Hepatocyte (in vitro differentiated cells): ENCODE measurements at regions not wholly inside any gene's neighbourhood (a gene's known extent, or its start where the extent isn't known, plus 50 kb on each side); places are given as distances from the start of the nearest gene placed in this dataset.

Source experiments
- DNase-seq: peaks from one replicate; pipeline ENCODE4 v3.0.0-alpha.2; 2016; ENCODE audit warnings: low spot score
- H2AFZ ChIP-seq: fragments of 200-600 bp; sonication (generic); 2 replicates; pipeline ENCODE4 v1.6.0; 2016; ENCODE audit warnings: antibody characterized with exemption, mild to moderate bottlenecking
- H3K27ac ChIP-seq: fragments of 200-600 bp; sonication (generic); 2 replicates; pipeline ENCODE4 v1.5.1; 2016; ENCODE audit warnings: mild to moderate bottlenecking
- H3K27me3 ChIP-seq: fragments of 200-600 bp; sonication (generic); 2 replicates; pipeline ENCODE4 v1.6.1; 2016
- H3K36me3 ChIP-seq: fragments of 200-600 bp; sonication (generic); replicated peaks from 2 replicates; pipeline ENCODE4 v1.5.1; 2016; ENCODE audit warnings: low read depth; ENCODE audit not compliant: insufficient read depth
- H3K4me1 ChIP-seq: fragments of 200-600 bp; sonication (generic); 2 replicates; pipeline ENCODE4 v1.5.1; 2016; ENCODE audit warnings: mild to moderate bottlenecking, moderate library complexity; ENCODE audit not compliant: insufficient read depth
- H3K4me2 ChIP-seq: fragments of 200-600 bp; sonication (generic); 2 replicates; pipeline ENCODE4 v1.6.0; 2016
- H3K4me3 ChIP-seq: fragments of 200-600 bp; sonication (generic); 2 replicates; pipeline ENCODE4 v1.5.1; 2016; ENCODE audit warnings: mild to moderate bottlenecking
- H3K79me2 ChIP-seq: fragments of 200-600 bp; sonication (generic); 2 replicates; pipeline ENCODE4 v1.6.0; 2017; ENCODE audit warnings: mild to moderate bottlenecking
- H3K9me2 ChIP-seq: fragments of 200-600 bp; sonication (generic); replicated peaks from 2 replicates; pipeline ENCODE4 v1.6.0; 2017; ENCODE audit warnings: mild to moderate bottlenecking; ENCODE audit not compliant: insufficient read depth
- H3K9me3 ChIP-seq: fragments of 200-600 bp; sonication (generic); 2 replicates; pipeline ENCODE4 v1.5.1; 2016; ENCODE audit warnings: low read depth, mild to moderate bottlenecking
- H4K20me1 ChIP-seq: fragments of 200-600 bp; sonication (generic); 2 replicates; pipeline ENCODE4 v1.6.0; 2016; ENCODE audit warnings: mild to moderate bottlenecking; ENCODE audit not compliant: insufficient read depth, poor library complexity, severe bottlenecking
- EZH2 ChIP-seq: fragments of 200-600 bp; sonication (generic); IDR thresholded peaks from 2 replicates; pipeline ENCODE4 v1.6.1; 2016; ENCODE audit warnings: antibody characterized with exemption, mild to moderate bottlenecking, borderline replicate concordance
- EZH2phosphoT487 ChIP-seq: fragments of 200-600 bp; sonication (generic); IDR thresholded peaks from one replicate; pipeline ENCODE4 v1.6.1; 2018; ENCODE audit warnings: antibody characterized with exemption, mild to moderate bottlenecking, low read depth, moderate library complexity; ENCODE audit not compliant: unreplicated experiment, severe bottlenecking
- WGBS: methylation state at CpG from one replicate; pipeline ENCODE4 v1.1.6; 2016; ENCODE audit warnings: low lambda C conversion rate; ENCODE audit errors: missing lambda C conversion rate; 5-methylcytosine and 5-hydroxymethylcytosine counted together
- TF ChIP-seq, protein P1 (sequence below): fragments of 200-600 bp; sonication (generic); IDR thresholded peaks from 2 replicates; pipeline ENCODE4 v1.5.1; 2016; ENCODE audit warnings: antibody characterized with exemption, mild to moderate bottlenecking; ENCODE audit not compliant: poor library complexity

DNA sequence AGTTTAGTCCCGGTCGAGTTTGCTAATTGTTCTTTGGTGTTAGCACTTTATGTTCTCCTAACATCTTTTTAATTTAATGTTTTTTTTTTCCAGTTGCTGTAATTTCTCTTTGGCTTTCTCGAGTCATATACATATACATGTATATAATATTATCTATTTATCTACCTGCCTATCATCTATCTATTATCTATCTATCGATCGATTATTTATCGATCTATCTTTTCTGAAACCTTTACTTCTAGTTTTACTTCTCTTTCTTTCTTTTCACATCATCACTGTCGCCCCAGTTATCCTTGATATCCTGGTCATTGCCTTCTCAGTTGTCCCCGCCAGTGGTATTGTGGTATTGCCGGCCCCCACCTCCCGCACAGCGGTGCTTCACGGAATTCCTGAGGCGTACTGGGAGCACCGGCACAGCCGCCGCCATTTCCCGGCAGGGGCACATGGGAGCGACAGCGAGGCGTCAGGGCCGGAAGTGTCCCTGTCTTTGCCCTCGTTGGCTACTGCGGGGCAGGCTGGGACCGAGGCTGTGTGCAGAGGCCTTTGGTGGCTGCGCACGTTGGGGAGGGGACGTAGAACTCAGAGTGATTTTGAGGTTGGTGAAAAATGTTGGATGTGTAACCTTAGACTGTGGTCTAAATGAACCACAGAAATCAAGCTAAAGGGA is 101.1 kb downstream of the NUF2 start:
- Histone ChIP-seq H2AFZ (no peak overlapping the region), H3K4me2 (no peak overlapping the region), H3K79me2 (no peaks in the 10 kb centered on the region), H3K4me3 (no peak overlapping the region), H3K36me3 (no peaks in the 10 kb centered on the region), H4K20me1 (no peaks in the 10 kb centered on the region), H3K9me2 (no peaks in the 10 kb centered on the region), H3K27me3 (no peaks in the 10 kb centered on the region), H3K9me3 (no peaks in the 10 kb centered on the region), H3K4me1 (no peaks in the 10 kb centered on the region), H3K27ac (no peak overlapping the region)
- no peak for DNase-seq
- WGBS: 93% methylated on average over 27 of the region's 27 CpGs
- TF ChIP-seq, protein P1, sequence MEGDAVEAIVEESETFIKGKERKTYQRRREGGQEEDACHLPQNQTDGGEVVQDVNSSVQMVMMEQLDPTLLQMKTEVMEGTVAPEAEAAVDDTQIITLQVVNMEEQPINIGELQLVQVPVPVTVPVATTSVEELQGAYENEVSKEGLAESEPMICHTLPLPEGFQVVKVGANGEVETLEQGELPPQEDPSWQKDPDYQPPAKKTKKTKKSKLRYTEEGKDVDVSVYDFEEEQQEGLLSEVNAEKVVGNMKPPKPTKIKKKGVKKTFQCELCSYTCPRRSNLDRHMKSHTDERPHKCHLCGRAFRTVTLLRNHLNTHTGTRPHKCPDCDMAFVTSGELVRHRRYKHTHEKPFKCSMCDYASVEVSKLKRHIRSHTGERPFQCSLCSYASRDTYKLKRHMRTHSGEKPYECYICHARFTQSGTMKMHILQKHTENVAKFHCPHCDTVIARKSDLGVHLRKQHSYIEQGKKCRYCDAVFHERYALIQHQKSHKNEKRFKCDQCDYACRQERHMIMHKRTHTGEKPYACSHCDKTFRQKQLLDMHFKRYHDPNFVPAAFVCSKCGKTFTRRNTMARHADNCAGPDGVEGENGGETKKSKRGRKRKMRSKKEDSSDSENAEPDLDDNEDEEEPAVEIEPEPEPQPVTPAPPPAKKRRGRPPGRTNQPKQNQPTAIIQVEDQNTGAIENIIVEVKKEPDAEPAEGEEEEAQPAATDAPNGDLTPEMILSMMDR: no peak
- TF ChIP-seq EZH2phosphoT487: no peak
- TF ChIP-seq EZH2: no peak

DNA sequence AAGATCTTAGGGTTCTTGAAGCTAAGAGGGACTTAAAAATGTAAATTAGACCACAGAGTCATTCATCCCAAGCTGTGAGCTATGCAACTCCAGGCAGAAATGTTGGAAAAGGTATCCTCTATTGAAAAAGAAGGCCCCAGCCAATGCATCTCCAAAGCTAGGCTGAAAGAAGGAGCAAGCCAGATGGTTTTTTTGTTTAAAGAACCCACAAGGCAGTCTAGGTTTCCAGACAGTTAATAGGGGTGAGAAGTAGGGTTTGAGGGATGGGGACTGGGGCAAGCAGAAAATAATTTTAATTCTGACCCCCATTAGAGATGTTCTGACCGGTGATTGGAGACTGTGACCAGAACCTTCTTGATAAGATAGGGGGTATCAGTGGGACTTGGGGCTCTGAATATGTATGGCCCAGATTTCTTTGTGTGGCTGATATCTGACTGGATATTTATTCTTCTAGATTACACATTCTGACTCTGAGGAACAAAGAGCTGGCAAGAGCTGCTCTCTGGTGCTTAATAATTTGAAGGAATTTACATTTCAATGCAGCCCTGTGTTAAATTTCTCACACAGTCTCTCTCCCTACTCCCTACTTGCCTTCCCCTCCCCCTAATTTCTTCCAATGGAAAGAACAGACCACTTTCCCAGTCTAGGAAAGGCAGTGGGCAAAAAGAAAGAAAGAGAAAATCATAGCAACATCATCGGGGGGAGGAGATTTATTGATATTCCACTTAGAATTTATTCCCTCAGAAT is 104.9 kb downstream of the NUF2 start:
- Histone ChIP-seq H4K20me1 (no peaks in the 10 kb centered on the region), H3K79me2 (no peaks in the 10 kb centered on the region), H3K4me3 (no peak overlapping the region), H3K9me3 (no peaks in the 10 kb centered on the region), H3K4me2 (no peak overlapping the region), H3K27me3 (no peaks in the 10 kb centered on the region), H3K36me3 (no peaks in the 10 kb centered on the region), H3K4me1 (no peaks in the 10 kb centered on the region), H3K9me2 (no peaks in the 10 kb centered on the region), H2AFZ (no peak overlapping the region), H3K27ac (no peak overlapping the region)
- DNase-seq: no peak
- no peak for TF ChIP-seq EZH2
- no peak for TF ChIP-seq EZH2phosphoT487
- TF ChIP-seq, protein P1: no peak
- WGBS: 64% methylated on average over 2 of the region's 2 CpGs

DNA sequence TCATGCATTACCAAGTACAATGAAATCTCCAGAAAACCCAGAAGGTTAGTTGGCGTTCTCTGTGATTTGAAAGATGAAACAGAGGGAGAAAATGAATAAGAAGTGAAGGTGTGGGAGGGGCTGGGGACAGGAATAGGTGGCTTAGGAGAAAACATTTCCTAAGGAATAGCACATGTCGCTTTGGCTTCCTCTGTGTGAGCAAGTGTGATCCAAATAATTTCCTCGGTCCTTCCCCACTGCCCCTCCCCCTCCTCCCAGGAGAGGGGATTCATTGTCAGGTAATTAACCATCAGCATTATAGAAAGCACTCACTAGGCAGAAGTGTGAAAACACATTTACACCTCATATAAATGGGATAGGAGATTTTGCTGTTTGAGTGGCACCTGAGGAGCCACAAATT is 105.5 kb downstream of the NUF2 start:
- no peak overlapping the region for H3K4me3 ChIP-seq
- H3K4me2 ChIP-seq: no peak overlapping the region
- no peaks in the 10 kb centered on the region for H3K27me3 ChIP-seq
- WGBS: 50% methylated on average over 3 of the region's 3 CpGs
- H3K27ac ChIP-seq: no peak overlapping the region
- H3K4me1 ChIP-seq: no peaks in the 10 kb centered on the region
- H3K79me2 ChIP-seq: no peaks in the 10 kb centered on the region
- H3K36me3 ChIP-seq: no peaks in the 10 kb centered on the region
- no peak for DNase-seq
- no peaks in the 10 kb centered on the region for H3K9me2 ChIP-seq
- no peak overlapping the region for H2AFZ ChIP-seq
- H3K9me3 ChIP-seq: no peaks in the 10 kb centered on the region
- TF ChIP-seq EZH2phosphoT487: no peak
- no peak for TF ChIP-seq EZH2
- TF ChIP-seq, protein P1: no peak
- no peaks in the 10 kb centered on the region for H4K20me1 ChIP-seq
